ENCODE measurements at regions not wholly inside any gene's neighbourhood (a gene's known extent, or its start where the extent isn't known, plus 50 kb on each side); places are given as distances from the start of the nearest gene placed in this dataset.

GRCh38 chr2:139314059-139314458 is 533.9 kb upstream of the NXPH2 start:
- no peak for DNase-seq
- ATAC-seq (ENCODE audit: insufficient read depth, low read depth), result no peak
- H3K27me3 ChIP-seq (ENCODE audit: insufficient read depth, low read length, poor library complexity), result no peaks in the 10 kb centered on the region
- H4K20me1 ChIP-seq (ENCODE audit: insufficient read depth, low read length), result no peaks in the 10 kb centered on the region
- H3K79me2 ChIP-seq (ENCODE audit: insufficient read depth, low read length), result no peaks in the 10 kb centered on the region
- no peaks in the 10 kb centered on the region for H3K9me3 ChIP-seq (ENCODE audit: insufficient read depth, low read length, severe bottlenecking)
- no peaks in the 10 kb centered on the region for H3K4me1 ChIP-seq (ENCODE audit: insufficient read depth, low read length)
- TF ChIP-seq, protein P1, sequence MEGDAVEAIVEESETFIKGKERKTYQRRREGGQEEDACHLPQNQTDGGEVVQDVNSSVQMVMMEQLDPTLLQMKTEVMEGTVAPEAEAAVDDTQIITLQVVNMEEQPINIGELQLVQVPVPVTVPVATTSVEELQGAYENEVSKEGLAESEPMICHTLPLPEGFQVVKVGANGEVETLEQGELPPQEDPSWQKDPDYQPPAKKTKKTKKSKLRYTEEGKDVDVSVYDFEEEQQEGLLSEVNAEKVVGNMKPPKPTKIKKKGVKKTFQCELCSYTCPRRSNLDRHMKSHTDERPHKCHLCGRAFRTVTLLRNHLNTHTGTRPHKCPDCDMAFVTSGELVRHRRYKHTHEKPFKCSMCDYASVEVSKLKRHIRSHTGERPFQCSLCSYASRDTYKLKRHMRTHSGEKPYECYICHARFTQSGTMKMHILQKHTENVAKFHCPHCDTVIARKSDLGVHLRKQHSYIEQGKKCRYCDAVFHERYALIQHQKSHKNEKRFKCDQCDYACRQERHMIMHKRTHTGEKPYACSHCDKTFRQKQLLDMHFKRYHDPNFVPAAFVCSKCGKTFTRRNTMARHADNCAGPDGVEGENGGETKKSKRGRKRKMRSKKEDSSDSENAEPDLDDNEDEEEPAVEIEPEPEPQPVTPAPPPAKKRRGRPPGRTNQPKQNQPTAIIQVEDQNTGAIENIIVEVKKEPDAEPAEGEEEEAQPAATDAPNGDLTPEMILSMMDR (IDR thresholded peaks at IDR 0.05; ENCODE audit: borderline replicate concordance, extremely low read depth, low read length, poor library complexity, severe bottlenecking), result no peak
- TF ChIP-seq EZH2 (IDR thresholded peaks at IDR 0.05; ENCODE audit: borderline replicate concordance, low read depth, low read length, severe bottlenecking), result no peak
- H3K36me3 ChIP-seq (ENCODE audit: insufficient read depth, low read length), result no peaks in the 10 kb centered on the region
- H3K4me2 ChIP-seq (ENCODE audit: insufficient read depth, low read length), result no peak overlapping the region
- H3K4me3 ChIP-seq (ENCODE audit: low read depth in 1 of 2, low read length in 2 of 2), result no peak overlapping the region
- H2AFZ ChIP-seq (ENCODE audit: low read depth, low read length), result no peak overlapping the region
- no peak overlapping the region for H3K27ac ChIP-seq (ENCODE audit: low read length)
- no peak overlapping the region for H3K9ac ChIP-seq (ENCODE audit: low read depth, low read length)

DNA sequence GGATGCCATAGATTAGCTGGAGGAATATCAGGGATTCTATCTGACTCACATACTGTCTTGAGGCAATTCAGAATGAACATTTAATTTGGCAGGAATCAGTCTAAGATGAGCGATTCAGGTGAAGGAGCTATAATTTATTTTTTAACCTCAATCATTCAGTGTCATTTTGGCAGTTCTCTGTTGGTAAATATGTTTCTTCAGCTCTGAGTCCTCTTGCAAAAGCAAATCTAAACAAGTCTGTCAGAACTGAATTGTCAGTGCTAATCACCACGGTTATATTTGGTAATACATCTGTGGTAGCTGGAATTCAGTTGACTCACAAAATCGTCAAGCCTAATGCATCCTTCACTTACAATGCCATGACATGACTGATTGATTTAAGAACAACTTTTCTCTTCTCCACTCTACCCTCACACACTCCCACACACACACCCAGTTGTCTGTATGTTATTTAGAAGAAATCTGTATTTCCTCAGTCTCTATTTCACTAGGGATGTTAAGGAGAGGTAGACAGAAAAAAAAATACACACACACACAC is 516.6 kb upstream of the NXPH2 start:
- no peaks in the 10 kb centered on the region for H3K9me3 ChIP-seq (ENCODE audit: insufficient read depth, low read length, severe bottlenecking)
- no peak overlapping the region for H3K27ac ChIP-seq (ENCODE audit: low read length)
- H3K4me1 ChIP-seq (ENCODE audit: insufficient read depth, low read length), result no peaks in the 10 kb centered on the region
- H3K36me3 ChIP-seq (ENCODE audit: insufficient read depth, low read length), result no peaks in the 10 kb centered on the region
- no peak overlapping the region for H3K4me2 ChIP-seq (ENCODE audit: insufficient read depth, low read length)
- H3K79me2 ChIP-seq (ENCODE audit: insufficient read depth, low read length), result no peaks in the 10 kb centered on the region
- H2AFZ ChIP-seq (ENCODE audit: low read depth, low read length), result no peak overlapping the region
- no peak for ATAC-seq (ENCODE audit: insufficient read depth, low read depth)
- H3K9ac ChIP-seq (ENCODE audit: low read depth, low read length), result no peak overlapping the region
- no peaks in the 10 kb centered on the region for H4K20me1 ChIP-seq (ENCODE audit: insufficient read depth, low read length)
- H3K4me3 ChIP-seq (ENCODE audit: low read depth in 1 of 2, low read length in 2 of 2), result no peak overlapping the region
- no peak for TF ChIP-seq EZH2 (IDR thresholded peaks at IDR 0.05; ENCODE audit: borderline replicate concordance, low read depth, low read length, severe bottlenecking)
- TF ChIP-seq, protein P1 (IDR thresholded peaks at IDR 0.05; ENCODE audit: borderline replicate concordance, extremely low read depth, low read length, poor library complexity, severe bottlenecking), result no peak
- H3K27me3 ChIP-seq (ENCODE audit: insufficient read depth, low read length, poor library complexity), result no peaks in the 10 kb centered on the region
- no peak for DNase-seq

DNA sequence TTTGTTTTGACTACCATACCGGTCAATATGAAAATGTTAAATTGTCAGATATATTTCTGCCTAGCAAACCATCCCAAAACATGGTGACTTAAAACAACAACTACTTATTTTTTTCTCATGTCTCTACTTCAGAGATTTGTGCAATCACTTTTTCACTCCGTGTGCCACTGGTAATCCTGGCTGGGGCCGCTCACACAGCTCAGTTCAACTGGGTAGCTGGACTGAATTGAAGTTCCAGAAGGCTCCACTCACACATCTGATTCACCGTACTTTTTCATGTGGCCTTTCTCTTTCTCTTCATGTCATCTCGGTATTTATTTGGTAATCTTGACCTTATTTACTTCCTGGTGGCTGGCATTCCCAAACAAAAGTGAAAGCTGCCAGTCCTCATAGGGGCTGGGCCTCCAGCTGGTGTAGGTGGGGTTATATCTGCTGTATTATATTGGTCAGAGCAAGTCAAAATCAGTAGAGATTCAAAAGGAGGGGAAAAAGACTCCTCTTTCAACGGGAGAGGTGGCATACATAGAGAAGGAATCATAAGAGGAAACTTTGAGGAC is 513.9 kb upstream of the NXPH2 start:
- no peak for ATAC-seq (ENCODE audit: insufficient read depth, low read depth)
- no peaks in the 10 kb centered on the region for H3K36me3 ChIP-seq (ENCODE audit: insufficient read depth, low read length)
- H3K27ac ChIP-seq (ENCODE audit: low read length), result no peak overlapping the region
- no peaks in the 10 kb centered on the region for H3K27me3 ChIP-seq (ENCODE audit: insufficient read depth, low read length, poor library complexity)
- no peak overlapping the region for H3K4me2 ChIP-seq (ENCODE audit: insufficient read depth, low read length)
- TF ChIP-seq, protein P1 (IDR thresholded peaks at IDR 0.05; ENCODE audit: borderline replicate concordance, extremely low read depth, low read length, poor library complexity, severe bottlenecking), result no peak
- TF ChIP-seq EZH2 (IDR thresholded peaks at IDR 0.05; ENCODE audit: borderline replicate concordance, low read depth, low read length, severe bottlenecking), result no peak
- H3K4me1 ChIP-seq (ENCODE audit: insufficient read depth, low read length), result no peaks in the 10 kb centered on the region
- H3K4me3 ChIP-seq (ENCODE audit: low read depth in 1 of 2, low read length in 2 of 2), result no peak overlapping the region
- H4K20me1 ChIP-seq (ENCODE audit: insufficient read depth, low read length), result no peaks in the 10 kb centered on the region
- DNase-seq, result no peak
- H3K9me3 ChIP-seq (ENCODE audit: insufficient read depth, low read length, severe bottlenecking), result no peaks in the 10 kb centered on the region
- H3K79me2 ChIP-seq (ENCODE audit: insufficient read depth, low read length), result no peaks in the 10 kb centered on the region
- H2AFZ ChIP-seq (ENCODE audit: low read depth, low read length), result no peak overlapping the region
- H3K9ac ChIP-seq (ENCODE audit: low read depth, low read length), result no peak overlapping the region

All from DND-41 (cell line).